Panc1 (cell line): ENCODE measurements at regions not wholly inside any gene's neighbourhood (a gene's known extent, or its start where the extent isn't known, plus 50 kb on each side); places are given as distances from the start of the nearest gene placed in this dataset.

Experiments used
- ATAC-seq: fragments of 200-7000 bp; cut with Tn5 transposase; 2 replicates; pipeline ENCODE4 v1.9.1; 2020; ENCODE audit warnings: mild to moderate bottlenecking, moderate library complexity
- BruUV-seq: library from RNA; stranded (reverse); fragments of 400-500 nt; replicated peaks from 2 replicates; lab custom pipeline; 2021; lab: Mats Ljungman, UMichigan
- CTCF ChIA-PET: fragments of 300-600 bp; sonication (Branson Sonifier 250); formaldehyde crosslinking; loops from one replicate; lab custom pipeline; 2022; ENCODE audit warnings: antibody characterized with exemption; lab: Charles Lee
- POLR2A ChIA-PET: fragments of 300-600 bp; sonication (Branson Sonifier 250); formaldehyde crosslinking; loops from one replicate; lab custom pipeline; 2022; ENCODE audit warnings: antibody characterized with exemption; lab: Charles Lee
- DNase-seq: peaks from one replicate; pipeline ENCODE4 v3.0.0-alpha.2; 2010; ENCODE audit warnings: low read depth, low spot score
- H3K27ac ChIP-seq: 2 replicates; pipeline ENCODE4 v1.5.1; 2011; ENCODE audit warnings: mild to moderate bottlenecking, low read length, inconsistent platforms
- H3K27me3 ChIP-seq: fragments of 200-500 bp; sonication (Bioruptor generic); 2 replicates; pipeline ENCODE4 v1.6.0; 2014; ENCODE audit warnings: low read length, inconsistent platforms; ENCODE audit not compliant: control insufficient read depth, insufficient read depth
- H3K36me3 ChIP-seq: fragments of 200-500 bp; sonication (Bioruptor generic); 2 replicates; pipeline ENCODE4 v1.5.1; 2014; ENCODE audit warnings: inconsistent platforms, mild to moderate bottlenecking, low read length, moderate library complexity; ENCODE audit not compliant: control insufficient read depth, insufficient read depth
- H3K4me1 ChIP-seq: 2 replicates; pipeline ENCODE4 v1.5.1; 2011; ENCODE audit warnings: inconsistent platforms, mild to moderate bottlenecking, low read length, moderate library complexity; ENCODE audit not compliant: control insufficient read depth, insufficient read depth
- H3K4me3 ChIP-seq, 2 experiments: 2 replicates each; pipeline ENCODE4 v1.5.1; 2011 to 2012; ENCODE audit warnings: low read depth in 2 of 2, low read length in 2 of 2, mild to moderate bottlenecking in 2 of 2, inconsistent platforms in 1 of 2, moderate library complexity in 1 of 2
- H3K9me3 ChIP-seq: fragments of 200-500 bp; sonication (Bioruptor generic); 2 replicates; pipeline ENCODE4 v1.5.1; 2014; ENCODE audit warnings: low read depth, mild to moderate bottlenecking, inconsistent platforms, low read length, moderate library complexity; ENCODE audit not compliant: control insufficient read depth, insufficient read depth
- POLR2AphosphoS5 ChIP-seq: IDR thresholded peaks from 2 replicates; pipeline ENCODE4 v1.6.1; 2012; ENCODE audit warnings: mild to moderate bottlenecking, low read depth, low read length, moderate library complexity
- SIN3A ChIP-seq: IDR thresholded peaks from 2 replicates; pipeline ENCODE4 v1.6.1; 2012; ENCODE audit warnings: low read depth, mild to moderate bottlenecking, low read length, moderate library complexity, borderline replicate concordance; ENCODE audit not compliant: insufficient read depth
- TCF7L2 ChIP-seq: IDR thresholded peaks from 2 replicates; pipeline ENCODE4 v1.6.1; 2011; ENCODE audit warnings: mild to moderate bottlenecking, low read depth, low read length, inconsistent platforms
- in situ Hi-C: cut with HindIII; loops from 2 replicates; pipeline ENCODE4 v1.10.0; 2016; ENCODE audit warnings: low sequenced_read_pairs, low pct_unique_long_range_greater_than_20kb
- intact Hi-C: fragments of 100-400 bp; cut with micrococcal nuclease; formaldehyde crosslinking; loops from one replicate; pipeline ENCODE4 v1.10.0; 2022; ENCODE audit not compliant: unreplicated experiment
- TF ChIP-seq, protein P1 (sequence below), 2 experiments: IDR thresholded peaks; 2 replicates each; pipeline ENCODE4 v1.6.1; 2011 to 2012; ENCODE audit warnings: low read depth in 2 of 2, control low read depth in 1 of 2, low read length in 1 of 2, mild to moderate bottlenecking in 1 of 2, moderate library complexity in 1 of 2; ENCODE audit not compliant: insufficient read depth in 1 of 2
- TF ChIP-seq, protein P2 (sequence below): fragments of 450-650 bp; IDR thresholded peaks from 2 replicates; pipeline ENCODE4 v1.5.1; 2017; ENCODE audit warnings: mild to moderate bottlenecking

DNA sequence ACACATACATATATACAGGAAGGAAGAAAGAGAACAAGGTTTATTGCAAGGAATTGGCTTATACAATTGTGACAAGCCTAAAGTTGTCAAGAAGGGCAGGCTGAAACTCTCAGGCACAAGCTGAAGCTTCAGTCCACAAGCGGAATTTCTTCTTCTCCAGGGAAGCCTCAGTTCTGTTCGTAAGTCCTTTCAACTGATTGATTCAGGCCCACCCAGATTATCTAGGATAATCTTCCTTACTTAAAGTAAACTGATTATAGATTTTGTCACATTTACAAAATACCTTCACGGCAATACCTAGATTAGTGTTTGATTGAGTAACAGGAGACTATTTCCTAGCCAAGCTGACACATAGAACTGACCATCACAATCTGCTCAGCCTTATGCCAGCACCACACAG lies 81.5 kb upstream of the TMEM260 start:
- TF ChIP-seq POLR2AphosphoS5 = no peak
- TF ChIP-seq, protein P1, sequence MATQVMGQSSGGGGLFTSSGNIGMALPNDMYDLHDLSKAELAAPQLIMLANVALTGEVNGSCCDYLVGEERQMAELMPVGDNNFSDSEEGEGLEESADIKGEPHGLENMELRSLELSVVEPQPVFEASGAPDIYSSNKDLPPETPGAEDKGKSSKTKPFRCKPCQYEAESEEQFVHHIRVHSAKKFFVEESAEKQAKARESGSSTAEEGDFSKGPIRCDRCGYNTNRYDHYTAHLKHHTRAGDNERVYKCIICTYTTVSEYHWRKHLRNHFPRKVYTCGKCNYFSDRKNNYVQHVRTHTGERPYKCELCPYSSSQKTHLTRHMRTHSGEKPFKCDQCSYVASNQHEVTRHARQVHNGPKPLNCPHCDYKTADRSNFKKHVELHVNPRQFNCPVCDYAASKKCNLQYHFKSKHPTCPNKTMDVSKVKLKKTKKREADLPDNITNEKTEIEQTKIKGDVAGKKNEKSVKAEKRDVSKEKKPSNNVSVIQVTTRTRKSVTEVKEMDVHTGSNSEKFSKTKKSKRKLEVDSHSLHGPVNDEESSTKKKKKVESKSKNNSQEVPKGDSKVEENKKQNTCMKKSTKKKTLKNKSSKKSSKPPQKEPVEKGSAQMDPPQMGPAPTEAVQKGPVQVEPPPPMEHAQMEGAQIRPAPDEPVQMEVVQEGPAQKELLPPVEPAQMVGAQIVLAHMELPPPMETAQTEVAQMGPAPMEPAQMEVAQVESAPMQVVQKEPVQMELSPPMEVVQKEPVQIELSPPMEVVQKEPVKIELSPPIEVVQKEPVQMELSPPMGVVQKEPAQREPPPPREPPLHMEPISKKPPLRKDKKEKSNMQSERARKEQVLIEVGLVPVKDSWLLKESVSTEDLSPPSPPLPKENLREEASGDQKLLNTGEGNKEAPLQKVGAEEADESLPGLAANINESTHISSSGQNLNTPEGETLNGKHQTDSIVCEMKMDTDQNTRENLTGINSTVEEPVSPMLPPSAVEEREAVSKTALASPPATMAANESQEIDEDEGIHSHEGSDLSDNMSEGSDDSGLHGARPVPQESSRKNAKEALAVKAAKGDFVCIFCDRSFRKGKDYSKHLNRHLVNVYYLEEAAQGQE (IDR thresholded peaks at IDR 0.05; ENCODE audit: insufficient read depth in 1 of 2, low read depth in 2 of 2, low read length in 1 of 2) = no peak
- TF ChIP-seq TCF7L2 = no peak
- no peak for TF ChIP-seq SIN3A
- TF ChIP-seq, protein P2, sequence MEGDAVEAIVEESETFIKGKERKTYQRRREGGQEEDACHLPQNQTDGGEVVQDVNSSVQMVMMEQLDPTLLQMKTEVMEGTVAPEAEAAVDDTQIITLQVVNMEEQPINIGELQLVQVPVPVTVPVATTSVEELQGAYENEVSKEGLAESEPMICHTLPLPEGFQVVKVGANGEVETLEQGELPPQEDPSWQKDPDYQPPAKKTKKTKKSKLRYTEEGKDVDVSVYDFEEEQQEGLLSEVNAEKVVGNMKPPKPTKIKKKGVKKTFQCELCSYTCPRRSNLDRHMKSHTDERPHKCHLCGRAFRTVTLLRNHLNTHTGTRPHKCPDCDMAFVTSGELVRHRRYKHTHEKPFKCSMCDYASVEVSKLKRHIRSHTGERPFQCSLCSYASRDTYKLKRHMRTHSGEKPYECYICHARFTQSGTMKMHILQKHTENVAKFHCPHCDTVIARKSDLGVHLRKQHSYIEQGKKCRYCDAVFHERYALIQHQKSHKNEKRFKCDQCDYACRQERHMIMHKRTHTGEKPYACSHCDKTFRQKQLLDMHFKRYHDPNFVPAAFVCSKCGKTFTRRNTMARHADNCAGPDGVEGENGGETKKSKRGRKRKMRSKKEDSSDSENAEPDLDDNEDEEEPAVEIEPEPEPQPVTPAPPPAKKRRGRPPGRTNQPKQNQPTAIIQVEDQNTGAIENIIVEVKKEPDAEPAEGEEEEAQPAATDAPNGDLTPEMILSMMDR = no peak
- no peak for DNase-seq
- H3K36me3 ChIP-seq = no peaks in the 10 kb centered on the region
- no peaks in the 10 kb centered on the region; the same call in 1 of the 2 replicates for H3K27me3 ChIP-seq
- no TSS peak for BruUV-seq
- intact Hi-C loops = loop anchor here (10.0 kb wide), 1 partner anchor 567 kb away; no protein-coding TSS in a partner anchor
- in situ Hi-C loops = no loop called here
- H3K9me3 ChIP-seq = no peaks in the 10 kb centered on the region
- POLR2A ChIA-PET = no interaction called here
- no peaks in the 10 kb centered on the region for H3K4me1 ChIP-seq
- no peak overlapping the region for H3K27ac ChIP-seq
- CTCF ChIA-PET = no interaction called here
- ATAC-seq = no peak
- H3K4me3 ChIP-seq = no peak overlapping the region

DNA sequence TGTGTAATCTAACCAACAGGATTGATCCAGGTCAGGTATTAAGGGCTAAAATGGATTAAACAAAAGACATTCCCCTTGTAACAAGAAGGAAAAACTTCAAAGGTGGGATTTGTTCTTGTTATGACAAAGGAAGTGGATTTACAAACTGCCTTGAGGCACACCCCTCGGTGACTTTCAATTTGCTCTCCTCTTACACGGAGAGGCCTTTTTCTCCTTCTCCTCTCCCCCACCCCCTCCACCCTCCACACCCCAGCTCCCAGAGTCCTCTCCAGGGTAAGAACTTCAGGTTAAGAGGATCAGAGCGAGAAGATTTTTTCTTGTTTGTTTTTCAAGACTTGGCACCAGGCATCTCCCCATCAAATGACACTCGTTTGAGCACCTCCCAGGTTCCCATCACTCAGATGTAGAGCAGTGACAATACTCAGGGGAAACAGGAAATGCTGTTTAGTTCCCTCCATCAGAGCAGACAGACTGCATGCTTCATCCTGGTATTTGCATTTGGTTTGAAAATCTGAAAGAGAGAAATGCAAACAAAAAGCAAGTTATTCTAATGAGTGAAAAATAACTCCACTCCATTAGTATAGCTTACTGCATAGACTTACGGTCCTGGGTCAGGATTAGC lies 77.6 kb upstream of the TMEM260 start:
- POLR2A ChIA-PET = interaction anchor here (0.5 kb wide), 1 partner anchor 184 kb away, joined by 4 read pairs; no protein-coding TSS in a partner anchor
- Histone ChIP-seq H3K9me3 (no peaks in the 10 kb centered on the region), H3K27me3 (peaks cover 3% of the 10 kb centered on the region), H3K27ac (no peak overlapping the region), H3K36me3 (no peaks in the 10 kb centered on the region), H3K4me3 (no peak overlapping the region), H3K4me1 (no peaks in the 10 kb centered on the region)
- BruUV-seq = no TSS peak
- CTCF ChIA-PET = no interaction called here
- intact Hi-C loops (no loop called here), in situ Hi-C loops (no loop called here)
- no peak for ATAC-seq
- TF ChIP-seq, protein P1 (IDR thresholded peaks at IDR 0.05; ENCODE audit: insufficient read depth in 1 of 2, low read depth in 2 of 2, low read length in 1 of 2) = no peak
- TF ChIP-seq TCF7L2 (no peak), POLR2AphosphoS5 (no peak), SIN3A (no peak)
- TF ChIP-seq, protein P2 = no peak
- DNase-seq = no peak
